Upper lobe of left lung (tissue), 4 donors: ENCODE measurements at regions not wholly inside any gene's neighbourhood (a gene's known extent, or its start where the extent isn't known, plus 50 kb on each side); places are given as distances from the start of the nearest gene placed in this dataset.

ENCODE experiments used
- EP300 ChIP-seq, 4 donors: sonication (generic); formaldehyde crosslinking; IDR thresholded peaks; one replicate each; pipeline ENCODE4 v1.5.1; 2017; ENCODE audit warnings: antibody characterized with exemption in 4 of 4, control low read depth in 2 of 4
- POLR2AphosphoS5 ChIP-seq, 2 donors: sonication (generic); formaldehyde crosslinking; IDR thresholded peaks; one replicate each; pipeline ENCODE4 v1.5.1; 2017; ENCODE audit warnings: antibody characterized with exemption in 2 of 2
- TF ChIP-seq, protein P1 (sequence below), 6 experiments: fragments of 450-650 bp in 4 of 6; fragments of 200-600 bp in 2 of 6; sonication (generic) in 2 of 6; IDR thresholded peaks; one replicate each; pipeline ENCODE4 v1.5.1; 2016 to 2019; ENCODE audit warnings: antibody characterized with exemption in 6 of 6

DNA sequence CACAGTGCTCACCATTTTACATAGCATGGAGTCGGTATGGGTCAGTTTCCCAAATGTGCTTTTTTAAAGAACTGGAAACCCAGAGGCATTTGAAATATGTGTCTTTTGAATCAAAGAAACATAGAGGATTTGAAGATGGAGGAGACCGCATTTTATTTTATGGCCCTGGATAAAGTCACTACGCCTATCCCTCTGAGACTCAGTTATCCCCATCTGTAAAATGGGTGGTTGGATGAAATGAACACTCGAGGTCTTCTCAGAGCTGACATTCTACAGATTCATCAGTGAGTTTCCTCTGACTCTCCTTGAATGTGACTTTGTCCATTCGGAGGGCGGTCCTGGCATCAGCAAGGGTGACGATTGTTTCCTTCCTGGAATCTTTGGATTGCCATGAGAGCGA, 135.1 kb downstream of the MIAT start:
- TF ChIP-seq POLR2AphosphoS5 (IDR thresholded peaks at IDR 0.05), result no peak
- TF ChIP-seq, protein P1, sequence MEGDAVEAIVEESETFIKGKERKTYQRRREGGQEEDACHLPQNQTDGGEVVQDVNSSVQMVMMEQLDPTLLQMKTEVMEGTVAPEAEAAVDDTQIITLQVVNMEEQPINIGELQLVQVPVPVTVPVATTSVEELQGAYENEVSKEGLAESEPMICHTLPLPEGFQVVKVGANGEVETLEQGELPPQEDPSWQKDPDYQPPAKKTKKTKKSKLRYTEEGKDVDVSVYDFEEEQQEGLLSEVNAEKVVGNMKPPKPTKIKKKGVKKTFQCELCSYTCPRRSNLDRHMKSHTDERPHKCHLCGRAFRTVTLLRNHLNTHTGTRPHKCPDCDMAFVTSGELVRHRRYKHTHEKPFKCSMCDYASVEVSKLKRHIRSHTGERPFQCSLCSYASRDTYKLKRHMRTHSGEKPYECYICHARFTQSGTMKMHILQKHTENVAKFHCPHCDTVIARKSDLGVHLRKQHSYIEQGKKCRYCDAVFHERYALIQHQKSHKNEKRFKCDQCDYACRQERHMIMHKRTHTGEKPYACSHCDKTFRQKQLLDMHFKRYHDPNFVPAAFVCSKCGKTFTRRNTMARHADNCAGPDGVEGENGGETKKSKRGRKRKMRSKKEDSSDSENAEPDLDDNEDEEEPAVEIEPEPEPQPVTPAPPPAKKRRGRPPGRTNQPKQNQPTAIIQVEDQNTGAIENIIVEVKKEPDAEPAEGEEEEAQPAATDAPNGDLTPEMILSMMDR (IDR thresholded peaks at IDR 0.05), result no peak
- TF ChIP-seq EP300 (IDR thresholded peaks at IDR 0.05), result no peak
